Activated CD8-positive, alpha-beta memory T cell treated with anti-CD3 and anti-CD28 coated beads for 36 hours (primary cell): ENCODE measurements at regions not wholly inside any gene's neighbourhood (a gene's known extent, or its start where the extent isn't known, plus 50 kb on each side); places are given as distances from the start of the nearest gene placed in this dataset.

Source experiments
- CTCF ChIA-PET: fragments of 350-600 bp; sonication (Branson Sonifier 250); formaldehyde crosslinking; loops from one replicate; lab custom pipeline; 2021; ENCODE audit warnings: antibody characterized with exemption; lab: Charles Lee
- POLR2A ChIA-PET: fragments of 350-600 bp; sonication (Branson Sonifier 250); formaldehyde crosslinking; loops from one replicate; lab custom pipeline; 2021; ENCODE audit warnings: antibody characterized with exemption; lab: Charles Lee

DNA sequence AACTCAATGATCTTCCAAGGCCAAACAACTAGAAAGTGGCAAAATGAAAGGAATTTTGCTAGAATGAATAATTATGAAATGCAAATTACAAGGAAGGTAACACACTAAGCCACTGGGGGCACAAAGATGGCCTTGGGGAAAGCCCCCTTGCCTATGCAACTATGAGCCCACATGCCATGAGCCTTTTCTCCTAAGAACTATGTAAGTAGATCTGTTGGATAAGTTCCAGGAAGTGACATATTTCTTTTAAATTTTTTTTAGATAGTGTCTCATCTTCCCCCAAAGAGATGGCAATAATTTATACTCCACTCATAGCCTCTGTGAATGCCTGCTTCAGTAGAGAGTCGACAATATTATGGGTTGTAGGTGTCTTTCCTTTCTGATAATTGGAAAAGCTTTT is 257.8 kb downstream of the AUH start:
- CTCF ChIA-PET, result no interaction called here
- POLR2A ChIA-PET, result no interaction called here

DNA sequence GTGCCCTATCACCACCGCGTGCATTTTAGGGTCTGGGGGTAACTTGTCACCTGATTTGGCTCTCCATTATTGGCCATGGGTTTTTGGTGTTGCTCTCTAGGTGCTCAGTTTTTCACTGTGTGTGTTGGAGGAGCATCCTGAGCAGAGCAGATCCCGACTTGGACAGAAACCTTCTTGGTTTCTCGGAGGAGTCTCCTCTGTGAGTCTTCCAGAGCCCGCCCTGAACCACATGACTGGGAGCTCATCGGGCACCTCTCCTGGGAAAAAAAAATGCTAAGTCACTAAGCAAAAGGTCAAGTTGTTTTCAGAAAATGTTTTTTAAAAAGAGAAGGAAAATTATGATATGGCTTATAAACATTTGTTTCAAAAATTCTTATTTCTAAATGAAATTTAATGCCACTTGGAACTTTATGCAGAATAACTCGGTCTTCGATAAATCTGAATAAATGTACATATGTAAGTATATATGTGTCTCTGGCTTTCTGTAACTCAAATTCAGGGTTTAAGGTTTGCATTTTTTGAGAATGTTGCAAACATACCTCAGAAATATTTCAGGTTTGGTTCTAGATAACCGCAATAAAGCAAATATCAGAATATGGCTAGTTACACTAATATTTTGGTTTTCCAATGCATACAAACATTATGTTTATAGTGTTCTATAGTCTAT is 255.2 kb downstream of the AUH start:
- ChIA-PET POLR2A (no interaction called here), CTCF (no interaction called here)

DNA sequence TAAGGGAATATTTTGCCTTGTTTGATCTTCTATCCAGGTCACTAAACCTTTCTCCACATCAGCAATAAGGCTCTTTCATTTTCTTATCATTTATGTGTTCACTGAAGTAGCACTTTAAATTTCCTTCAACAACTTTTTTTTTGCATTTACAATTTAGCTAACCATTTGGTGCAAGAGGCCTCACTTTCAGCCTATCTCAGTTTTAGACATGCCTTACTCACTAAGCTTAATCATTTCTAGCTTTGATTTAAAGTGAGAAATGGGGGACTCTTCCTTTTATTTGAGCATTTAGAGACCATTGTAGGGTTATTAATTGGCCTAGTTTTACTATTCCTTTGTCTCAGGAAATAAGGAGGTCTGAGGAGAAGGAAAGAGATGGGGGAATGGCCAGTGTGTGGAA is 250.5 kb downstream of the AUH start:
- POLR2A ChIA-PET, result no interaction called here
- CTCF ChIA-PET, result interaction anchor here (0.9 kb wide), 1 partner anchor 9 kb away, joined by 3 read pairs; no protein-coding TSS in a partner anchor

DNA sequence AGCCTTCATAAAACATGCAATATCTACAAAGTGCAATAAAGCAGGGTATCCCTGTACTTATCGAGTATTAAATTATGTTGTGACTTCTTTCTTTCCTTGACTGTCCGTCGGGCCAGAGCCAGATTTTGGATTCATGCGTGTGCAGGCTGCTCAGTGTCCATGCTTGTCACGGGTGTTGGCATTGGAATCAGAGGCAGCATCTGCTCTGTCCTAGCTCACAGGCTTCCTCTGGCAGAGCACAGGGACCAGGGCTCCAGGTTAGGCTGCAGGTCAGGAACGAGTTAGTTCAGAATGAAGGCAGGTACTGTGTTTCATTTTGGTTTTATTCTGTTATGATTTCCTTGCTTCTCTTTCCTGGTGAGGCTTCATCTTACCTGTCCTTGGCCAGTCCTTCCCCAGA is 249.8 kb downstream of the AUH start:
- POLR2A ChIA-PET, result no interaction called here

DNA sequence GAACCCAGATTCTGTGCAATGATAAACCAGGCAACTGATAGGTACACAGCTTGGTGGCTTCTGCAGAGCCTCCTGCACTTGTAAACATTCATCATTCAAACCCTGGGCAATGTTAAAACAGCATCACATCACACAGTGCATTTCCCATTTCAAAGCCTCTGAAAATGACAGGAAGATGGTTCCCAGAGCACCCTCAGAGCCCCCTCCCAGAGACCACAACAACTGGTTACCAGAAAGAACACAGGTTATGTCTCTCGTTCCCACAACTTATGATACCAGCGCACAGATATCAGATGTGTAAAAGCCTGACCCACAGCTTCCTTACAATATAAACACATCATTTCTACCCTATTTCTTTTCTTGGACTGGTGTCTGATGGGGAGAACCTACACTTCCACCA is 248.7 kb downstream of the AUH start:
- CTCF ChIA-PET, result no interaction called here

More for the DNA sequence above, 249.8 kb downstream of the AUH start:
- CTCF ChIA-PET, result interaction anchor here (0.6 to 0.9 kb wide), 2 partner anchors 8 to 300 kb away, joined by 3 to 4 read pairs; no protein-coding TSS in a partner anchor

DNA sequence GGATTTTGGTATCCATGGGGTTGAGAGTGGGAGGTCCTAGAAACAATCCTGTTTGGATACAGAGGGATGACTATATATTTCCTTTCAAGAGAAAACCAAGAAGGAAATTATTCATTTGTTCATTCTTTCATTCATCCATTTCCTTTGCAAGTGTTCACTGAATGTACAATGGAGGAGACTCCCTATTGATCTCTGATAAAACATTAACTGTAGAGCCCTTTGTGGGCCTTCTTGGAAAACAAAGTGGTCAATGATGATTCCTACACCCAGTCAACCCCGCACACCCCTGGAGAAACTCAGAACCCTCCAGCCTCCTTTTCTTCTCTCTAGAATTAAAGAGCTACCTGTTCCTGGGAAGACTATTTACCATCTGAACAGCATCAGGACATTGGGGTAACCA is 247.3 kb downstream of the AUH start:
- ChIA-PET CTCF (no interaction called here), POLR2A (no interaction called here)

More for the DNA sequence above, 248.7 kb downstream of the AUH start:
- POLR2A ChIA-PET, result no interaction called here

DNA sequence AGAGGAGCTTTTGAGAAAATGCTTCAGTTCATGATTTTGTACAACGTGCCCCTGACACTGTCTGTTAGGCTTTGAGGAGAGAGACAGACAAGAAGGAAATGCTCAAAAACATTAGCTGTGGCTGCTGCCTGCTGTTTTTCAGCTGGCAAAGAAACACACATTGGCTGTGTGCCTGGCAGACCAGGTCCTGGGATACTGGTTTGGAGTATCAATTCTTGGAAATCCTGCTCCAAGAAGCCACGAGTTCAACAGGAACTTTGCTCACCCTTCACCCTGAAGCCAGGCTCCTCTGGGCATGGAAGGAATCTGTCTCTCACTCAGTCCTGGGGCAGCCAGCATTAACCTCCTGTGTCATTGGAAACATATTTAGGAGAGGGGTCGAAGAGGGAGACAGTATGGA is 245.5 kb downstream of the AUH start:
- ChIA-PET POLR2A (no interaction called here), CTCF (no interaction called here)

DNA sequence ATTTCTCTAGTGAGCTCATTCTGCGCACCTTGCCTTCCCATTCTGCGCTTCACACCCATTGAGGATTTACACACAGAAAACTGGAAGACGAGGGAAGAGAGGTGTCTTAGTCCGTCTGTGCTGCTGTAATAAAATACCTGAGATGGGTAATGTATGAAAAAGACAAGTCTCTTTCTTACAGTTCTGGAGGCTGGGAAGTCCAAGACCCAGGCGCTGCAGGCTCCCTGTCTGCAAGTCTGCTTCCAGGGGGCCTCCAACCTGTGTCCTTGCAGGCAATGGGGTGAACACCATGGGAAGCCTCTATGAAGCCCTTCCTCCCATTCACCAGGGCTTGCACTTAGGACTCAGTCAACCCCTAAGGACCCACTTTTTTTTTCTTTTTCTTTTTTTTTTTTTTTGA is 245.0 kb downstream of the AUH start:
- ChIA-PET POLR2A (no interaction called here), CTCF (no interaction called here)

DNA sequence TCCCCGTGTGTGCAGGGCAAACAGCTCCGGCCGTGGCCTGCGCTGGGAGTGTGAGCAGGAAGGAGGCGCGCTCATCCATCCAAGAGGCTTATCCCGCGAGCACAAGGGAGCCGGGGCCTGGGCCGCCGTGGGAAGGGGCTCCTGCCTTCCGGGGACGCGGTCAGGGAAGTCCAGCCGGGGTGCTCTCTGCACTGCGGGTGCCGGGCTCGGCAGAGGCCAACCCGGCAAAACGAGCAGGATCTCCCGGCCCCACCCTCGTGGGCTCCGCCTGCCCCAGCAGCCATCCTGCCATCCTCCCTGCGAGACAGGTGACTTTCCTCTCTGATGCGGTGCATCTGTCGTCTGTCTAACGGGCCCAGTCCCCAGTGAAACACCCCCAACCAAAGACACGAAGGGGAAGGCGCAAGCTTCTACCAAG is 244.2 kb downstream of the AUH start:
- CTCF ChIA-PET, result no interaction called here
- POLR2A ChIA-PET, result no interaction called here

DNA sequence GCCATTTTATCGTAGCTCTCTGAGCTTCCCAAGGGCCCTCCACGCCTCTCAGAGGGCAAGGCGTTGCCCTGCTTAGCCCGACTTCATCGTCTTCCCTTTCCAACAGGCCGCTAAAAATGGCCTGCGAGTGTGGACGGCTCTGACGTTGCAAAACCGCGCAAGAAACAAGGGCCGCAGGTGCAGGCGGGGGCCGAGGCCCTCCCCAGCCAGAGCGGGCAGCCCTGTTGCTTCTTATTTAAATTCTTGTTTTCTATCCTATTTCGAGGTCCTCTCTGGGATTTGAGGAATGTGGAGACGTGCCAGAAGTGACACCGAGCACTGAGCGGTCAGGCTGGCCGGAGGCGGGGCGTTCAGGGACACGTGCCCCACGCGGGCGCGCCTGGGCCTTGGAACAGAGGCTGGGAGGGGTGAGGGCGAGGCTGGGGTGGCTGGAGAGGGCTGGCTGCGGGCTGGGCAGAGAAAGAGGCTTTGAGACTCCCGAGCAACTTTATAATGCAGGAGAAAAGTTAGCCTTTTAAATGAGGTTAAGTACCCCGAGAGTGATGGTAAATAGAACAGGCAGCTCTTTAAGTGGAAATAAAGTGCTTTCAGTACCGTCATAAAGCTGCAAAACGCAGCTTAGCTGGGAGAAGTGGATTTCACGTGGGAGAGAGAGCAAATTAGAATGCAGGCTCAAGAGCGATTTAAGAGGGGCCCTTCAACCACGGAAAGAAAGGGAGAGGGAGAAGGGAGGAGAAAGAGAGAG is 243.6 kb downstream of the AUH start:
- CTCF ChIA-PET, result no interaction called here
- POLR2A ChIA-PET, result no interaction called here

DNA sequence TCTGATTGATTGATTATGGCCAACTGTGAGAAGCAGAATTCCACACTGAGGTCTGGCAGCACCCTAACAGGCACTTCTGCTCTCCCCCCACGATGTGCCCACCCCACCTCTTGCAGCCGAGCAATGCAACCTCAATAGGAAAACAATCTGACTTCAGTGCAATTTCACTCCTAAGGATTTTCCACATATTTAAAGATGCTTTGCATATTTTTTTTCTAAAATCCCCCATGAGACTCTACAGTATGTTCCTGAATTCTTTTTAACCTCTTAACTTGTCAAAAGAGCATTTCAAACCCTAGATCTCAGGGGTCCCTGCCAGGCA is 243.1 kb downstream of the AUH start:
- POLR2A ChIA-PET, result no interaction called here
- CTCF ChIA-PET, result no interaction called here

DNA sequence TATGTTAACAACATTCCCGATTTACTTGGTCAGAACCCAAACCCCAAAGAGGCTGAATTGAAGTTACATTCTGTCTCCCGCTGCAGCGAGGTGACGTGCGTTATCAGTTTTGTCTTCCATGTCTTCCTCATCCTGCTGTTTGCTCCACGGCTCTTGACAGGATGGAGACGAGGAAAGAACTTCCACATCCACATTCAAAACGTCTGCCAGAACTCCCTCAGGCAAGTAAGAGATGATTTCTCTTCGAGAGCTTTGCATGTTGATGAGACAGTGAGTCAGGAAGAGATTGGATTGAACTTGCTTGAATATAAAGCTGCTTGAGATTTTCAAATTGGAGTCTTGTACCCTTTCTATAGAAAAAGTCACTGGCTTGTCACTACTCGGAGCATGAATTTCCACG is 242.6 kb downstream of the AUH start:
- ChIA-PET CTCF (interaction anchor here (1.8 kb wide), 1 partner anchor 8 kb away, joined by 3 read pairs; no protein-coding TSS in a partner anchor), POLR2A (no interaction called here)

DNA sequence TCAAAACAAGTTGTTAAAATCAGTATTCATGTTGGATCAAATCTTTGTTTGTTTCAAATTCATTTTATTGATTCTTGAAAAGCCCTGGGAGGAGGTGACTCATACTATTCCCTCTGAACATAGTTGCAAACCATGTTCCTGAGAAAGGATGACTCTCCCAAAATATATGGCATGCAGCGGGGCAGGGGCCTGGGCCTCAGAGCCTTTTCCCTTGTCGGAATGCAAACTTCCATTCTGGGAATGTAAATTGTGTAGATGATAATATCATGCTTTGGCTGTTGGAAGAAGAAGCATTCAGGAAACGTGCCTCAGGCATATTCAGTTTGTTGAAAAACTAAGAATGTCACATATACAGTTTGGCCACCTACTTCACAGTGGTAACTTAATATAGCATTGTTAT is 242.0 kb downstream of the AUH start:
- ChIA-PET POLR2A (no interaction called here), CTCF (interaction anchor here (1.8 kb wide), 1 partner anchor 8 kb away, joined by 3 read pairs; no protein-coding TSS in a partner anchor)

DNA sequence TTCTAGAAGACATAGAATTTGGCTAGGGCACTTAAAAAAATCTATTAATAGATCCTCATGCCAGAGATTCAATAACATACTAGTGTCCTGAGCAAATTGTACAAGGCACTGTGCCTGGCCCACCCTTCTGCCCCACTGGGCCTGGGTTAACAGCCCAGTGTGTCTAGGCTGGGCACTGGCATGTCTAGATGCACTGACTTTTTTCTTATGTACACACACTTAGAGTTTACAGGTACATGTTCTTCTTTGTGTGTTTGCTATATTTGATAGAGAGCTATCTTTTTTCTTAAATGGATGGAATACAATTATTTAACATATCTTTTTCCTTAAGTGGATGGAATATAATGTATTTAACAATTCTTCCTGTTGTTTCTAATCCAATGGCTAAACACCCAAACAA is 241.5 kb downstream of the AUH start:
- CTCF ChIA-PET, result interaction anchor here (1.8 kb wide), 1 partner anchor 9 kb away, joined by 3 read pairs; no protein-coding TSS in a partner anchor
- POLR2A ChIA-PET, result no interaction called here

DNA sequence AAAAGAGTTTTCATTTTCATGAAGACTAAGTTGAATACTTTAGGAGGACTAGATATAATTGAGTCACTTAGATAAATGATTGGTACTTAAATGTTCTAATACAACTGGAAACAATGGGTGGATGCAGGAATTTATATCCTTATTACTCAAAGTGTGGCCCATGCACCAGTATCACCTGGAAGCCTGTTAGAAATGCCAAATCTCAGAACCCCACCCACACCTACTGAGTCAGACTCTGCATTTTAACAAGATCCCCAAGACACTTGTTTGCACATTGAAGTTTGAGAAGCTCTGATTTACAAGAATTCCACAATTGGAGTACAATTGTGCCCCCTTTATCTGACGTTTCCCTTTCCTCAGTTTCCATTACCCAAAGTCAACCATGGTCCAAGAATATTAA is 239.0 kb downstream of the AUH start:
- ChIA-PET CTCF (interaction anchor here (0.6 kb wide), 1 partner anchor 89 kb away, joined by 5 read pairs; no protein-coding TSS in a partner anchor), POLR2A (no interaction called here)

DNA sequence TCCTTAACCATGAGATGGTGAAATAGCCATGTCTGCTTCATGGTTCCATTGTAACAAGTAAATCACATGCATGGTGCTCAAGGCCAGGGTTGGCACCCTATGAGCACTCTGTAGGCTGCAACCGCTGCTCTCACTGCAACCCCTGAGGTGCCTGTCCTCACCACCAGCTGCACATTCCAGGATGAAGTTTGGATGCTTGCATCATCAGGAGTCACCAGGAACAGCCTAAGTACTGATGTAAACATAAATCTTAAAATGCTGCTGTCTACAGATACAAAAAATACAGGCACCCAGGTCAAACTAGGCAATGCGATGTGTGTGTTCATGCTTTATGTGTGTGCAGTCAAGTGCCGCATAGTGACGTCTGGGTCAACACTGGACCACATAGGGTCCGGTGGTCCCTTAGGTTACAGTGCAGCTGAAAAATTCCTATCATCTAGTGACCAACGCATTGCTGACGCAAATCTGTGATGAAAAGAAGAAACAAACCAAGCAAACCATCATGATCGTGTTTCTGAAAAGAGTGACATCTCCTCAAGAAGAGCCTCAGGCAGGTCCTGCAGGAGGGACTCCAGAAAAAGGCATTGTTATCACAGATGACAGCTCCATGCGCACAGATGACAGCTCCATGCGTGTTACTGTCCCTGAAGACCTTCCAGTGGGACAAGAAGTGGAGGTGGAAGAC is 234.8 kb downstream of the AUH start:
- POLR2A ChIA-PET, result no interaction called here
- CTCF ChIA-PET, result interaction anchor here (0.6 kb wide), 1 partner anchor 1260 kb away, joined by 3 read pairs; no protein-coding TSS in a partner anchor

DNA sequence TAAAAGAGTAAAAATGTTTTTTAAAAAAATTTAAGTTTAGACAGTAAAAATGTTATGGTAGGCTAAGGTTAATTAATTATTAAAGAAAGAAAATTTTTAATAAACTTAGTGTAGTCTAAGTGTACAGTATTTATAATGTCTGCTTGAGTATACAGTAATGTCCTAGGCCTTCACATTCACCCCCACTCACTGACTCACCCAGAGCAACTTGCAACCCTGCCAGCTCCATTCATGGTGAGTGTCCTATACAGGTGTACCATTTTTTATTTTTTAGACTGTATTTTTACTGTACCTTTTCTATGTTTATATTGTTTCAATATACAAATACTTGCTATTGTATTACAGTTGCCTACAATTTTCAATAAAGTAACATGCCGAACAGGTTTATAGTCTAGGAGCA is 234.1 kb downstream of the AUH start:
- POLR2A ChIA-PET, result interaction anchor here (0.6 kb wide), 2 partner anchors 15 to 56 kb away, joined by 3 to 5 read pairs; no protein-coding TSS in a partner anchor
- CTCF ChIA-PET, result interaction anchor here (0.6 kb wide), 1 partner anchor 1261 kb away, joined by 3 read pairs; no protein-coding TSS in a partner anchor

DNA sequence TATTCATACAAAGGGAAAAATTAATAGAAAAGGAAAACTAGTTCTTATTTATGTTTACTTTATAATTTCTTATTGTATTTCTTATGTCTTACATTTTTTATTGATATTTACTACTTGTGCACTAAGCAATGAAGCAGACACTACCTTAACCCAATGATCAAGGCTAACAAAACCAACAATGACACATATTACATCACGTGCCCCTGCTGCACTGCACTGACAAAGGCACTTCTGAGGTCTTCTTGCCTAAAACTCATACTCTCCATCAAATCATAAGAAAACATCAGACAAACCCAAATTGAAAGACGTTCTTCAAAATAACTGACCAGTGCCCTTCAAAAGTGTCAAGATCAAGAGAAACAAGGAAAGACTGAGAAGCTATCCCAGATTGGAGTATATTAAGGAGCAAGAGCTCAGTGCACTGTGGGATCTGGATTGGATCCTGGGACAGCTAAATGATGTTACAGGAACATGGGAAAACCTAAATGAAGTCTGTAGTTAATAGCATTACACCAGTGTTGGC is 230.9 kb downstream of the AUH start:
- ChIA-PET CTCF (interaction anchor here (1.0 to 2.4 kb wide), 5 partner anchors 11 to 34 kb away, joined by 3 to 13 read pairs (median 4); no protein-coding TSS in a partner anchor), POLR2A (interaction anchor here (0.7 to 1.9 kb wide), 9 partner anchors 16 to 294 kb away, joined by 3 to 31 read pairs (median 5); no protein-coding TSS in a partner anchor)

DNA sequence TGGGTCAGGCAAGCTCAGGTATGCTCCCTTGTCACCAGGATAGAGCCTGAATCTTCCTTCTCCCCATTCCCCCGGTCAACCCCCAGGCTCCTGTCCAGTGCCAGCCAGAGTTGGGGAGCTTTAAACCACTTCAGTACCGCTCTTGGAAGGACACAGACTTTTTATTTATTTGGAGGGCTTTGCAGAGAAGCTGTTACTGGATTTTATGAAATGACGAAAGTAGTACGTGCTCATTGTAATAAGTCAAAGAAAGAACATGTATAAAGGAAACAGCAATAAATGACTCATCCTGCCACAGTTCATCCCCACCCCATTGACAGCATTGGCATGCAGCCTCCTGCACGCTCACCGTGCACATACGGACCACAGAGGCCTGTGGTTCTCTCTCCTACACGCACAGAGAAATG is 230.3 kb downstream of the AUH start:
- CTCF ChIA-PET, result interaction anchor here (1.0 to 2.4 kb wide), 5 partner anchors 10 to 33 kb away, joined by 3 to 13 read pairs (median 4); no protein-coding TSS in a partner anchor
- POLR2A ChIA-PET, result interaction anchor here (0.5 to 1.9 kb wide), 13 partner anchors 16 to 293 kb away, joined by 3 to 31 read pairs (median 4); no protein-coding TSS in a partner anchor
